Chondrocyte (in vitro differentiated cells): ENCODE measurements at regions not wholly inside any gene's neighbourhood (a gene's known extent, or its start where the extent isn't known, plus 50 kb on each side); places are given as distances from the start of the nearest gene placed in this dataset.

Experiments used
- DNase-seq: peaks from one replicate; pipeline ENCODE4 v3.0.0; 2021; ENCODE audit warnings: mixed read lengths, low spot score
- H3K27ac Mint-ChIP-seq: one replicate; pipeline ENCODE4 v1.8.0; 2021; ENCODE audit warnings: mild to moderate bottlenecking, moderate library complexity, mixed read lengths; ENCODE audit not compliant: unreplicated experiment
- H3K27me3 Mint-ChIP-seq: 2 replicates; pipeline ENCODE4 v1.8.0; 2021; ENCODE audit warnings: low read depth, mixed read lengths
- H3K36me3 Mint-ChIP-seq: 2 replicates; pipeline ENCODE4 v1.8.0; 2021; ENCODE audit warnings: low read depth, mixed read lengths
- H3K4me1 Mint-ChIP-seq: 2 replicates; pipeline ENCODE4 v1.8.0; 2021; ENCODE audit warnings: low read depth, mild to moderate bottlenecking, mixed read lengths
- H3K4me3 Mint-ChIP-seq: one replicate; pipeline ENCODE4 v1.8.0; 2021; ENCODE audit warnings: mild to moderate bottlenecking, moderate library complexity, mixed read lengths; ENCODE audit not compliant: unreplicated experiment
- H3K9me3 Mint-ChIP-seq: 2 replicates; pipeline ENCODE4 v1.8.0; 2021; ENCODE audit warnings: low read depth, mixed read lengths
- CTCF ChIP-seq: fragments of 200-600 bp; sonication (generic); IDR thresholded peaks from 2 replicates; pipeline ENCODE4 v1.5.0; 2021; ENCODE audit warnings: antibody characterized with exemption, mild to moderate bottlenecking, moderate library complexity

- Mint-ChIP-seq H3K27me3 (no peaks in the 10 kb centered on the region), H3K4me3 (no peak overlapping the region), H3K36me3 (peaks cover 1% of the 10 kb centered on the region), H3K9me3 (no peaks in the 10 kb centered on the region), H3K27ac (no peak overlapping the region), H3K4me1 (no peaks in the 10 kb centered on the region)
- no peak for TF ChIP-seq CTCF
- DNase-seq = no peak
Observed at GRCh38 chr1:94603663-94604062, 62.1 kb upstream of the F3 start.

- no peak for TF ChIP-seq CTCF
- Mint-ChIP-seq H3K4me1 (no peaks in the 10 kb centered on the region), H3K27me3 (no peaks in the 10 kb centered on the region), H3K27ac (no peak overlapping the region), H3K9me3 (no peaks in the 10 kb centered on the region), H3K36me3 (peaks cover 1% of the 10 kb centered on the region), H3K4me3 (no peak overlapping the region)
- DNase-seq = no peak
Observed at GRCh38 chr1:94602802-94603625, 61.5 kb upstream of the F3 start.

GRCh38 chr1:94602316-94602715, 60.8 kb upstream of the F3 start:
- Mint-ChIP-seq H3K4me3 (no peak overlapping the region), H3K27ac (no peak overlapping the region), H3K9me3 (no peaks in the 10 kb centered on the region), H3K4me1 (no peaks in the 10 kb centered on the region), H3K27me3 (no peaks in the 10 kb centered on the region), H3K36me3 (peaks cover 1% of the 10 kb centered on the region)
- DNase-seq = no peak
- no peak for TF ChIP-seq CTCF

GRCh38 chr1:94600556-94600955, 59.0 kb upstream of the F3 start:
- DNase-seq = no peak
- Mint-ChIP-seq H3K9me3 (no peaks in the 10 kb centered on the region), H3K27ac (no peak overlapping the region), H3K36me3 (peaks cover 1% of the 10 kb centered on the region), H3K4me1 (peaks cover 4% of the 10 kb centered on the region), H3K4me3 (no peak overlapping the region), H3K27me3 (no peaks in the 10 kb centered on the region)
- no peak for TF ChIP-seq CTCF

GRCh38 chr1:94599095-94599813, 57.7 kb upstream of the F3 start:
- Mint-ChIP-seq H3K9me3 (no peaks in the 10 kb centered on the region), H3K27ac (no peak overlapping the region), H3K4me3 (no peak overlapping the region), H3K27me3 (no peaks in the 10 kb centered on the region), H3K4me1 (peaks cover 6% of the 10 kb centered on the region), H3K36me3 (peaks cover 1% of the 10 kb centered on the region)
- peak; percentile 73 for TF ChIP-seq CTCF
- no peak for DNase-seq
